ENCODE measurements at regions not wholly inside any gene's neighbourhood (a gene's known extent, or its start where the extent isn't known, plus 50 kb on each side); places are given as distances from the start of the nearest gene placed in this dataset.

GRCh38 chr6:147856687-147857086, 348.2 kb downstream of the SAMD5 start:
- no peak overlapping the region for H3K4me3 ChIP-seq (ENCODE audit: low read length)
- no peak for TF ChIP-seq CTCF (conservative IDR thresholded peaks at IDR 0.05; ENCODE audit: low read depth, low read length)
- DNase-seq (ENCODE audit: low read depth), result peak; percentile 51

GRCh38 chr6:147858421-147858820, 349.9 kb downstream of the SAMD5 start:
- no peak for TF ChIP-seq CTCF (conservative IDR thresholded peaks at IDR 0.05; ENCODE audit: low read depth, low read length)
- H3K4me3 ChIP-seq (ENCODE audit: low read length), result no peak overlapping the region
- no peak for DNase-seq (ENCODE audit: low read depth)

- H3K4me3 ChIP-seq (ENCODE audit: low read length), result no peak overlapping the region
- no peak for DNase-seq (ENCODE audit: low read depth)
- no peak for TF ChIP-seq CTCF (conservative IDR thresholded peaks at IDR 0.05; ENCODE audit: low read depth, low read length)
Measured at GRCh38 chr6:147859071-147859470, 350.6 kb downstream of the SAMD5 start.

GRCh38 chr6:147861696-147862095, 353.2 kb downstream of the SAMD5 start:
- no peak for TF ChIP-seq CTCF (conservative IDR thresholded peaks at IDR 0.05; ENCODE audit: low read depth, low read length)
- no peak overlapping the region for H3K4me3 ChIP-seq (ENCODE audit: low read length)
- no peak for DNase-seq (ENCODE audit: low read depth)

GRCh38 chr6:147867433-147868226, 359.1 kb downstream of the SAMD5 start:
- no peak overlapping the region for H3K4me3 ChIP-seq (ENCODE audit: low read length)
- DNase-seq (ENCODE audit: low read depth), result no peak
- TF ChIP-seq CTCF (conservative IDR thresholded peaks at IDR 0.05; ENCODE audit: low read depth, low read length), result no peak

- no peak for TF ChIP-seq CTCF (conservative IDR thresholded peaks at IDR 0.05; ENCODE audit: low read depth, low read length)
- no peak overlapping the region for H3K4me3 ChIP-seq (ENCODE audit: low read length)
- DNase-seq (ENCODE audit: low read depth), result no peak
Measured at GRCh38 chr6:147868427-147869190, 360.1 kb downstream of the SAMD5 start.

All from retinal pigment epithelial cell (primary cell).